HUES64 (cell line): ENCODE measurements at regions not wholly inside any gene's neighbourhood (a gene's known extent, or its start where the extent isn't known, plus 50 kb on each side); places are given as distances from the start of the nearest gene placed in this dataset.
A peak's percentile ranks its signal among the peaks of the same experiment; 100 is the strongest.
"Not testable (repeated sequence)": the region's sequence is repeated elsewhere in the genome, so short reads cannot be mapped to it uniquely, and the experiment has no call there.

Experiments
- H3K27ac ChIP-seq: 2 replicates; pipeline ENCODE4 v1.7.0; 2013; ENCODE audit warnings: low read depth, low read length, inconsistent platforms
- H3K27me3 ChIP-seq: 2 replicates; pipeline ENCODE4 v1.6.1; 2013; ENCODE audit warnings: mild to moderate bottlenecking, low read length; ENCODE audit not compliant: insufficient read depth
- H3K36me3 ChIP-seq: 2 replicates; pipeline ENCODE4 v1.6.1; 2013; ENCODE audit warnings: mild to moderate bottlenecking, low read length; ENCODE audit not compliant: insufficient read depth
- H3K4me1 ChIP-seq: 2 replicates; pipeline ENCODE4 v1.6.1; 2013; ENCODE audit warnings: mild to moderate bottlenecking, low read length, moderate library complexity; ENCODE audit not compliant: insufficient read depth
- H3K4me3 ChIP-seq: 2 replicates; pipeline ENCODE4 v1.5.1; 2013; ENCODE audit warnings: mild to moderate bottlenecking, low read length, moderate library complexity
- H3K9ac ChIP-seq: 2 replicates; pipeline ENCODE4 v1.6.1; 2013; ENCODE audit warnings: mild to moderate bottlenecking, low read depth, low read length
- H3K9me3 ChIP-seq: 2 replicates; pipeline ENCODE4 v1.6.1; 2013; ENCODE audit warnings: low read depth, low read length; ENCODE audit not compliant: insufficient read depth
- WGBS: fragments of 150-250, 120-280 bp; methylation state at CpG from one replicate; pipeline ENCODE4 v1.1.7; 2013; ENCODE audit warnings: missing lambda C conversion rate; 5-methylcytosine and 5-hydroxymethylcytosine counted together

GRCh38 chr3:145079436-145079835, 1081.5 kb downstream of the PLOD2 start:
- Histone ChIP-seq H3K27ac (no peak overlapping the region), H3K9me3 (no peaks in the 10 kb centered on the region), H3K9ac (no peak overlapping the region), H3K27me3 (no peaks in the 10 kb centered on the region), H3K4me3 (no peak overlapping the region), H3K4me1 (no peaks in the 10 kb centered on the region), H3K36me3 (no peaks in the 10 kb centered on the region)
- 95% methylated on average over 2 of the region's 2 CpGs for WGBS

- no peaks in the 10 kb centered on the region for H3K36me3 ChIP-seq
- no peak overlapping the region for H3K9ac ChIP-seq
- WGBS: no CpG with 5 or more reads among the region's 1 CpG
These were observed 1073.9 kb downstream of the PLOD2 start for GRCh38 chr3:145087038-145087437.

GRCh38 chr3:145088917-145089316, 1072.1 kb downstream of the PLOD2 start:
- Histone ChIP-seq H3K4me3 (no peak overlapping the region), H3K9ac (no peak overlapping the region), H3K27ac (no peak overlapping the region), H3K4me1 (no peaks in the 10 kb centered on the region), H3K9me3 (no peaks in the 10 kb centered on the region), H3K36me3 (no peaks in the 10 kb centered on the region), H3K27me3 (no peaks in the 10 kb centered on the region)
- WGBS: 87% methylated on average over 2 of the region's 2 CpGs

More at GRCh38 chr3:145087038-145087437, 1073.9 kb downstream of the PLOD2 start:
- no peaks in the 10 kb centered on the region for H3K4me1 ChIP-seq
- H3K9me3 ChIP-seq: no peaks in the 10 kb centered on the region
- no peaks in the 10 kb centered on the region for H3K27me3 ChIP-seq
- no peak overlapping the region for H3K4me3 ChIP-seq
- no peak overlapping the region for H3K27ac ChIP-seq

- H3K4me3 ChIP-seq: no peak overlapping the region
- H3K9ac ChIP-seq: no peak overlapping the region
- H3K9me3 ChIP-seq: no peaks in the 10 kb centered on the region
- H3K4me1 ChIP-seq: no peaks in the 10 kb centered on the region
- 96% methylated on average over 2 of the region's 2 CpGs for WGBS
- H3K36me3 ChIP-seq: no peaks in the 10 kb centered on the region
- H3K27me3 ChIP-seq: no peaks in the 10 kb centered on the region
- H3K27ac ChIP-seq: no peak overlapping the region
These were observed 1071.6 kb downstream of the PLOD2 start for GRCh38 chr3:145089337-145089736.

- 55% methylated on average over 3 of the region's 3 CpGs for WGBS
- H3K27ac ChIP-seq: no peak overlapping the region
- no peaks in the 10 kb centered on the region for H3K36me3 ChIP-seq
- 0 out of 2 replicates have a peak, but pooled peaks cover 2% of the 10 kb centered on the region for H3K4me1 ChIP-seq
- no peak overlapping the region for H3K4me3 ChIP-seq
- no peaks in the 10 kb centered on the region for H3K9me3 ChIP-seq
- no peak overlapping the region for H3K9ac ChIP-seq
- H3K27me3 ChIP-seq: no peaks in the 10 kb centered on the region
These were observed 1066.5 kb downstream of the PLOD2 start for GRCh38 chr3:145094355-145094941.

- H3K9ac ChIP-seq: peak overlapping the region; percentile 43; the same call in 1 of the 2 replicates
- H3K36me3 ChIP-seq, H3K4me3 ChIP-seq, H3K9me3 ChIP-seq, H3K27me3 ChIP-seq: not testable (repeated sequence)
- peak overlapping the region; percentile 80 for H3K27ac ChIP-seq
- peaks cover 11% of the 10 kb centered on the region; the same call in 1 of the 2 replicates for H3K4me1 ChIP-seq
- WGBS: 45% methylated on average over 5 of the region's 5 CpGs
These were observed 1049.8 kb downstream of the PLOD2 start for GRCh38 chr3:145111141-145111540.

- Histone ChIP-seq H3K27me3 (no peaks in the 10 kb centered on the region), H3K9me3 (no peaks in the 10 kb centered on the region), H3K4me1 (peaks cover 12% of the 10 kb centered on the region), H3K36me3 (no peaks in the 10 kb centered on the region), H3K9ac (no peak overlapping the region), H3K4me3 (no peak overlapping the region), H3K27ac (peak overlapping the region; percentile 46; the same call in 1 of the 2 replicates)
- WGBS: 86% methylated on average over 3 of the region's 4 CpGs
These were observed 1044.2 kb downstream of the PLOD2 start for GRCh38 chr3:145116769-145117168.

GRCh38 chr3:145118303-145118702, 1042.7 kb downstream of the PLOD2 start:
- Histone ChIP-seq H3K9ac (no peak overlapping the region), H3K27ac (no peak overlapping the region), H3K4me1 (peaks cover 9% of the 10 kb centered on the region), H3K36me3 (no peaks in the 10 kb centered on the region), H3K27me3 (no peaks in the 10 kb centered on the region), H3K4me3 (no peak overlapping the region), H3K9me3 (no peaks in the 10 kb centered on the region)
- WGBS: 100% methylated on average over 1 of the region's 1 CpG

- H3K27ac ChIP-seq: no peak overlapping the region
- H3K36me3 ChIP-seq: no peaks in the 10 kb centered on the region
- no peaks in the 10 kb centered on the region; the same call in 1 of the 2 replicates for H3K4me1 ChIP-seq
- H3K9me3 ChIP-seq: no peaks in the 10 kb centered on the region
- H3K27me3 ChIP-seq: no peaks in the 10 kb centered on the region
- H3K4me3 ChIP-seq: no peak overlapping the region
- H3K9ac ChIP-seq: no peak overlapping the region
- 98% methylated on average over 4 of the region's 4 CpGs for WGBS
These were observed 1035.9 kb downstream of the PLOD2 start for GRCh38 chr3:145124900-145125678.

GRCh38 chr3:145133281-145133680, 1027.7 kb downstream of the PLOD2 start:
- Histone ChIP-seq H3K36me3 (no peaks in the 10 kb centered on the region), H3K9me3 (no peaks in the 10 kb centered on the region), H3K27ac (no peak overlapping the region), H3K4me3 (no peak overlapping the region), H3K9ac (no peak overlapping the region), H3K4me1 (peaks cover 11% of the 10 kb centered on the region), H3K27me3 (no peaks in the 10 kb centered on the region)
- 100% methylated on average over 1 of the region's 2 CpGs for WGBS

- Histone ChIP-seq H3K4me1 (peaks cover 11% of the 10 kb centered on the region), H3K9ac (no peak overlapping the region)
- WGBS: 60% methylated on average over 1 of the region's 2 CpGs
These were observed 1026.2 kb downstream of the PLOD2 start for GRCh38 chr3:145134738-145135137.

More at GRCh38 chr3:145134738-145135137, 1026.2 kb downstream of the PLOD2 start:
- no peaks in the 10 kb centered on the region for H3K27me3 ChIP-seq
- H3K36me3 ChIP-seq: no peaks in the 10 kb centered on the region
- no peak overlapping the region for H3K4me3 ChIP-seq
- no peaks in the 10 kb centered on the region for H3K9me3 ChIP-seq
- H3K27ac ChIP-seq: no peak overlapping the region
